ENCODE measurements at regions not wholly inside any gene's neighbourhood (a gene's known extent, or its start where the extent isn't known, plus 50 kb on each side); places are given as distances from the start of the nearest gene placed in this dataset.
"Not testable (repeated sequence)": the region's sequence is repeated elsewhere in the genome, so short reads cannot be mapped to it uniquely, and the experiment has no call there.

GRCh38 chr20:29120575-29120974, 2136.9 kb upstream of the DEFB115 start:
- H3K27ac ChIP-seq (ENCODE audit: low read length); H3K36me3 ChIP-seq (ENCODE audit: control insufficient read depth in 1 of 2, insufficient read depth in 2 of 2, low read length in 2 of 2); H3K4me3 ChIP-seq (ENCODE audit: low read depth in 1 of 2, low read length in 2 of 2); H3K9me3 ChIP-seq (ENCODE audit: control insufficient read depth in 1 of 2, low read length in 2 of 2); H3K27me3 ChIP-seq (ENCODE audit: low read depth, low read length); H3K4me1 ChIP-seq (ENCODE audit: control insufficient read depth in 1 of 2, insufficient read depth in 2 of 2, low read length in 2 of 2): not testable (repeated sequence)

DNA sequence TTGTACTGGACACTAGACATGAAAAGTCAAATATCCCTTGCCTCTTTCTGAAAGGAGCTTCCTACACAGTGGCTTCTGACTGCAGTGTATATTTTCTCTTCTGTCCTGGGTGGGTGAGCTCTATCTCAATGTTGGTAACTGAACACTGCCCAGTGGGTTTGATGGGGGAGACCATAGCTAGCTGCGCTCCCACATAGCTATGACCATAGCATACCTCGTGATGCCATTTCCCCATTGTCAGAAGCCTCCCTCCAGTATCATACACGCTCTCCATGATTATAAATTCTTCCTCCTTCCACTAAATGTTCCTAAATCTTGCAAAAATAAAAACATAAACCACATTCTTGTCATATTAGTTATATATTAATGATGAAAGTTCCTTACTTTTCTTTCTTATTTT, 2134.7 kb upstream of the DEFB115 start:
- not testable (repeated sequence) for H3K27ac ChIP-seq (ENCODE audit: low read length); H3K4me1 ChIP-seq (ENCODE audit: control insufficient read depth in 1 of 2, insufficient read depth in 2 of 2, low read length in 2 of 2); H3K27me3 ChIP-seq (ENCODE audit: low read depth, low read length); H3K36me3 ChIP-seq (ENCODE audit: control insufficient read depth in 1 of 2, insufficient read depth in 2 of 2, low read length in 2 of 2); H3K9me3 ChIP-seq (ENCODE audit: control insufficient read depth in 1 of 2, low read length in 2 of 2); H3K4me3 ChIP-seq (ENCODE audit: low read depth in 1 of 2, low read length in 2 of 2)

DNA sequence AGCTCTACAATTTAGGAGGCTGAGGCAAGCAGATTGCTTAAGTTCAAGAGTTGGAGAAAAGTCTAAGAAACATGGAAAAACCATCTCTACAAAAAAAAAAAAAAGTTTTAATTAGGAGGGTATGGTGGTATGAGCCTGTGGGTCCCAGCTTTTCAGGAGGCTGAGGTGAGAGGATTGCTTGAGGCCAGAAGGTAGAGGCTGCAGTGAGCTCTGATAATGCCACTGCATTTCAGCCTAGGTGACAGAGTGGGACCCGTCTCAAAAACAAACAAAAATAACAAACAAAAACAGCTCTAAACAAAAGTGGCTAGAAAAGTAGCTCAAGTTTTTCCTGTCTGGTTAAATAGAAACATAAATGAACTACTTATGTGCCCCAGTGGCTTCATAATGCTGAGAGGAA, 2133.6 kb upstream of the DEFB115 start:
- Histone ChIP-seq H3K27me3 (ENCODE audit: low read depth, low read length) (no peaks in the 10 kb centered on the region), H3K4me3 (ENCODE audit: low read depth in 1 of 2, low read length in 2 of 2) (no peak overlapping the region), H3K4me1 (ENCODE audit: control insufficient read depth in 1 of 2, insufficient read depth in 2 of 2, low read length in 2 of 2) (no peaks in the 10 kb centered on the region), H3K27ac (ENCODE audit: low read length) (no peak overlapping the region), H3K9me3 (ENCODE audit: control insufficient read depth in 1 of 2, low read length in 2 of 2) (peaks cover 0 to 1% of the 10 kb centered on the region in 2 donors), H3K36me3 (ENCODE audit: control insufficient read depth in 1 of 2, insufficient read depth in 2 of 2, low read length in 2 of 2) (no peaks in the 10 kb centered on the region)

All from muscle layer of duodenum (tissue), 2 donors.